Mesodermal cell (in vitro differentiated cells): ENCODE measurements at regions not wholly inside any gene's neighbourhood (a gene's known extent, or its start where the extent isn't known, plus 50 kb on each side); places are given as distances from the start of the nearest gene placed in this dataset.
"Not testable (repeated sequence)": the region's sequence is repeated elsewhere in the genome, so short reads cannot be mapped to it uniquely, and the experiment has no call there.

ENCODE experiments used
- H3K27ac ChIP-seq: 2 replicates; pipeline ENCODE4 v1.7.0; 2013; ENCODE audit warnings: mild to moderate bottlenecking, low read depth, low read length, moderate library complexity; ENCODE audit not compliant: severe bottlenecking
- H3K36me3 ChIP-seq: 2 replicates; pipeline ENCODE4 v1.7.1; 2013; ENCODE audit warnings: mild to moderate bottlenecking, low read length, moderate library complexity; ENCODE audit not compliant: control insufficient read depth, insufficient read depth
- H3K4me1 ChIP-seq: one replicate; pipeline ENCODE4 v1.7.1; 2013; ENCODE audit warnings: mild to moderate bottlenecking, low read length; ENCODE audit not compliant: insufficient read depth, control insufficient read depth, poor library complexity, severe bottlenecking
- H3K4me3 ChIP-seq: 2 replicates; pipeline ENCODE4 v1.7.0; 2013; ENCODE audit warnings: low read length, control low read depth, mild to moderate bottlenecking; ENCODE audit not compliant: insufficient read depth, poor library complexity, severe bottlenecking; ENCODE audit errors: extremely low read depth
- H3K9me3 ChIP-seq: 2 replicates; pipeline ENCODE4 v1.7.1; 2013; ENCODE audit warnings: mild to moderate bottlenecking, low read length, moderate library complexity; ENCODE audit not compliant: control insufficient read depth
- WGBS, 2 experiments: methylation state at CpG; one replicate each; pipeline ENCODE4 v1.1.5; 2013; ENCODE audit warnings: missing lambda C conversion rate in 2 of 2; ENCODE audit not compliant: insufficient coverage in 2 of 2; 5-methylcytosine and 5-hydroxymethylcytosine counted together

DNA sequence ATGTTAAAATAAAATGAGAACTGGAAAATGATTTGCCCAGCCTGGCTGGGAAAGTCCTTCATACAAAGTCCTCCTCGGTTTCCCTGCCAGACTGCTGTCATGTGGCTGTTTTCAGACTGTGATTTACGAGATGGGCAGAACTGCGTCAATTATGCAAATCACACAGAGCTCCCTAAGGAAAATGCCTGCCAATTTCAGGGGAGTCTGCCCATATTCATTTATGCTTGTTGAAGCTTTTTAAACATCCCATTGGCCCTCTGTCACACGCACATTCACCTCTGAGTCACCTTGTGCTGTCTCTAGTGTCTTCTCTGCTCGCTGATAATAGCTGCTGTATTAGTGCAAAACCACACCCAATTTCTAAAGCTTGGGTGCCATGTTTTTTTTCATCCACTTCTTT lies 81.7 kb upstream of the FAM20A start:
- no peak overlapping the region for H3K27ac ChIP-seq
- H3K4me3 ChIP-seq, result no peak overlapping the region
- WGBS, 2 experiments, result 93 to 94% methylated on average over 5 of the region's 5 CpGs
- no peaks in the 10 kb centered on the region for H3K36me3 ChIP-seq
- no peaks in the 10 kb centered on the region for H3K9me3 ChIP-seq
- H3K4me1 ChIP-seq, result no peaks in the 10 kb centered on the region

DNA sequence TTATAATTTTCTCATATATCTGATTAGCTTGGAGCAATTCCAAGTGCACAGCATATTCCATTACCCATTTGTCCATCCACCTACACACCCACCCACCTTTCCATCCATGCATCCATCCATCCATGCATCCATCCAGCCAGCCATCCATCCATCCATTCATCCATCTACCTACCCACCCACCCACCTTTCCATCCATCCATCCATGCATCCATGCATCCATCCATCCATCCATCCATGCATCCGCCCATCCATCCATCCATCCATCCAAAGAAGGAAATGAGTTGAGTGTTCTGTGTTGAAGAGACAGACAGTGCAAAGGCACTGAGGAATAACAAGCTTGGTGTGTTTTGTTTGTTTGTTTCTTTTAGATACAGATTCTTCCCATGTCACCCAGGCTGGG lies 78.7 kb upstream of the FAM20A start:
- WGBS, 2 experiments, result no CpG with 5 or more reads among the region's 1 CpG
- Histone ChIP-seq H3K27ac (no peak overlapping the region), H3K4me3 (no peak overlapping the region), H3K9me3 (no peaks in the 10 kb centered on the region), H3K4me1 (no peaks in the 10 kb centered on the region), H3K36me3 (no peaks in the 10 kb centered on the region)

DNA sequence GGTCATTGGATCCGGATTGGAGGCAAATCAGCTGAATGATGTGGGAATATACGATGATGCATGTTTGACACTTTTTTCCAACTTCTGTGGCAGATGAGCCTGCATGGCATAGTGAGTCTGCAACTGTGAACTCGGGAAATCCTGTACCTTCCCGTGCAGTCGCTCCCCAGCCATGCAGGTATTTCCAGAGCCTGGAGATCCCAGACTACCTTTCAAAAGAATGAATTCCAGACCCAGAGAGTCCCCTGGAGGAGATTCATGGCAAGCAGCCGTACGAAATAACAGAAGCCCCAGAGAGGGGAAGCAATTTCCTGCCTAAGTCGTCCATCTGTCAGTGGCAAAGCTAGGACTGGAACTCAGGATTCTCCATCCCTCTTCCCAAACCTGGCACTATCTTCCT lies 75.7 kb upstream of the FAM20A start:
- Histone ChIP-seq H3K36me3 (no peaks in the 10 kb centered on the region), H3K4me1 (no peaks in the 10 kb centered on the region), H3K4me3 (no peak overlapping the region), H3K9me3 (no peaks in the 10 kb centered on the region), H3K27ac (no peak overlapping the region)
- WGBS, 2 experiments, result 82 to 87% methylated on average over 8 of the region's 8 CpGs

DNA sequence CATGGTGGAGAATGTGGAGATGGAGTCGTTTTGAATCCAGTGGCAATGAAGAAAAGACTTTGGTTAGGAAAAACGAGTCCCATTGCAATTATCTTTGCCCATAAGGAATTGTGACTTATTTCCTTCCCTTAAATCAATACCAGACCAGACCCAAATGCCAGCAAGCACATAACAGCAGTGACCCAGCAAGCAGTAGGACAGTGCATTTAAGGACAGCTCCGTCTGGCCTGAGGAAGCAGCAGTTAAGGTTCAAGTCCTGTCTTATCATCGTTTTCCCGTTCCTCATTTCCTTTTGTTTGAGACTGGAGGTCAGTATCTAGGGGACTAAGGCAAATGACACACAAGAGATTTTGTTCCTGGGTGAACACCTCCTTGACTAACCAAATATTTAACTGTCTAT lies 74.6 kb upstream of the FAM20A start:
- Histone ChIP-seq H3K9me3 (no peaks in the 10 kb centered on the region), H3K27ac (no peak overlapping the region), H3K4me3 (no peak overlapping the region), H3K36me3 (no peaks in the 10 kb centered on the region), H3K4me1 (no peaks in the 10 kb centered on the region)
- WGBS, 2 experiments, result 81 to 89% methylated on average over 3 to 4 of the region's 5 CpGs

- Histone ChIP-seq H3K27ac (no peak overlapping the region), H3K4me1 (no peaks in the 10 kb centered on the region), H3K4me3 (no peak overlapping the region), H3K9me3 (no peaks in the 10 kb centered on the region), H3K36me3 (no peaks in the 10 kb centered on the region)
- 92% methylated on average over 8 of the region's 14 CpGs for WGBS, 2 experiments
Measured at GRCh38 chr17:68674029-68674925, 73.1 kb upstream of the FAM20A start.

GRCh38 chr17:68670967-68671693 lies 70.0 kb upstream of the FAM20A start:
- Histone ChIP-seq H3K36me3 (no peaks in the 10 kb centered on the region), H3K27ac (no peak overlapping the region), H3K4me1 (no peaks in the 10 kb centered on the region), H3K4me3 (no peak overlapping the region), H3K9me3 (no peaks in the 10 kb centered on the region)
- WGBS, 2 experiments, result 94 to 96% methylated on average over 5 to 6 of the region's 7 CpGs

GRCh38 chr17:68666438-68666837 lies 65.3 kb upstream of the FAM20A start:
- not testable (repeated sequence) for H3K36me3 ChIP-seq, H3K9me3 ChIP-seq, H3K4me1 ChIP-seq, H3K4me3 ChIP-seq, H3K27ac ChIP-seq
- 79 to 100% methylated on average over 2 to 4 of the region's 5 CpGs for WGBS, 2 experiments

DNA sequence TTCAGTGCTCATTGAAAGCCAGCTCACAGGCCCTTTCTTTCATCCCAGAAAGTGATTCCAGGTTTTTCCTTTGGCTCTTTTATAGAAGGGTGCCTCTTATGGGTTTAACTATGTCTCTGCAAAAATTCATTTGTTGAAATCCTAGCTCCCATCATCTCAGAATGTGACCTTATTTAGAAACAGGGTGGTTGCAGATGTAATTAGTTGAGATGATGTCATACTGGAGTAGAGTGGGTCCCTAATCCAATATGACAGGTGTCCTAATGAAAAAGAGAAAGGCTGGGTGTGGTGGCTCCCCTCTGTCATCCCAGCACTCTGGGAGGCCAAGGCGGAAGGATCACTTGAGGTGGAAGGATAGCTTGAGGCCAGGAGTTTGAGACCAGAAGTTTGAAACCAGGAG lies 64.2 kb upstream of the FAM20A start:
- H3K36me3 ChIP-seq, result no peaks in the 10 kb centered on the region
- no peaks in the 10 kb centered on the region for H3K4me1 ChIP-seq
- no peak overlapping the region for H3K4me3 ChIP-seq
- H3K27ac ChIP-seq, result no peak overlapping the region
- no CpG with 5 or more reads among the region's 1 CpG for WGBS, 2 experiments
- H3K9me3 ChIP-seq, result no peaks in the 10 kb centered on the region

DNA sequence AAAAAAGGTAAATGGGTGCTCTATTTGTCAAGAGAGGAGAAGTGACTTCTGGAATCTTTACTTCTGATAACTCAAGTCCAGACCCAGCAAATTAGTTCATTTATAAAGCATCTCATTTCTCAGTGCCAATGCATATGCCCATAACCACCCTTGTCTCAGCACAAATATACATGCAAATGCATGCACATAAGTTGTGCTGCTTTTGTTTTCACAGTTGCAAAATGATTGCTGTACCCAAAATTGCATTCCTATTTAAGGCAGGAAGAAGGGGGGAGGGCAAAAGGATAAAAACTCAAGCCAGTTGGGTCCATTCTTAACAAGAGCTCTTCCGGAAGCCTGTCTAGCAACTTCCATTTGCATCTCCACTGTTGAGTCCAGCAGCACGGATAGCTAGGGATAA lies 61.3 kb upstream of the FAM20A start:
- H3K9me3 ChIP-seq, result no peaks in the 10 kb centered on the region
- H3K4me3 ChIP-seq, result no peak overlapping the region
- no peaks in the 10 kb centered on the region for H3K4me1 ChIP-seq
- H3K36me3 ChIP-seq, result no peaks in the 10 kb centered on the region
- no peak overlapping the region for H3K27ac ChIP-seq
- 67% methylated on average over 1 of the region's 2 CpGs; no CpG with 5 or more reads in 1 of the 2 experiments for WGBS, 2 experiments

- H3K27ac ChIP-seq, result no peak overlapping the region
- no peaks in the 10 kb centered on the region for H3K4me1 ChIP-seq
- H3K36me3 ChIP-seq, result no peaks in the 10 kb centered on the region
- 92 to 100% methylated on average over 2 of the region's 4 CpGs for WGBS, 2 experiments
- H3K9me3 ChIP-seq, result no peaks in the 10 kb centered on the region
- no peak overlapping the region for H3K4me3 ChIP-seq
Measured at GRCh38 chr17:68662037-68662432, 60.9 kb upstream of the FAM20A start.
